Fibroblast of skin of scalp (primary cell): ENCODE measurements at regions not wholly inside any gene's neighbourhood (a gene's known extent, or its start where the extent isn't known, plus 50 kb on each side); places are given as distances from the start of the nearest gene placed in this dataset.

Experiments used
- DNase-seq: peaks from one replicate; pipeline ENCODE4 v3.0.0-alpha.2; 2013

GRCh38 chr5:39877479-39877878 is 452.7 kb upstream of the DAB2 start:
- no peak for DNase-seq

GRCh38 chr5:39876146-39876545 is 451.4 kb upstream of the DAB2 start:
- DNase-seq: no peak

DNA sequence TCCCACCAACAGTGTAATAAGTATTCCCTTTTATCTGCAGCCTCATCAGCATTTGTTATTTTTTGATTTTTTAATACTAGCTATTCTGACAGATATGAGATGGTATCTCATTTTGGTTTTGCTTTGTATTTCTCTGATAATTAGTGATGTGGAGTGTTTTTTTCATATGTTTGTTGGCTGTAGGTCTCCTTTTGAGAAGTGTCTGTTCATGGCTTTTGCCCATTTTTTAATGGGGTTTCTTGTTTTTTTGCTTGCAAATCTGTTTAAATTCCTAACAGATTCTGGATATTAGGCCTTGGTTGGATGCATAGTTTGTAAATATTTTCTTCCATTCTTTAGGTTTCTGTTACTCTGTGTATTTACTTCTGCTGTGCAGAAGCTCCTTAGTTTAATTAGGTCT is 445.4 kb upstream of the DAB2 start:
- no peak for DNase-seq

DNA sequence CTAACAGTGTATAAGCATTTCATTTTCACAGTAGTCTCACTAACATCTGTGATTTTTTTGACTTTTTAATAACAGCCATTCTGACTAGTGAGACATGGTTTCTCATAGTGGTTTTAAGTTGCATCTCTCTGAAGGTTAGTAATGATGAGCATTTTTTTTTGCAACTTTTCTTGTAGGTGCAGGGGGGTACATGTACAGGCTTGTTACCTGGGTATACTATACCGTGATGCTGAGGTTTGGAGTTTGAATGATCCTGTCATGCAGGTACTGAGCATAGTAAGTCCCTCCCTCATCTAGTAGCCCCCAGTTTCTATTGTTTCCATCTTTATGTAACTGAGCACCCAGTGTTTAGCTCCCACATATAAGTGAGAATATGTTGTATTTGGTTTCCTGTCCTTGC is 444.6 kb upstream of the DAB2 start:
- DNase-seq: no peak

- no peak for DNase-seq
Measured at GRCh38 chr5:39867923-39868322, 443.1 kb upstream of the DAB2 start.

GRCh38 chr5:39863926-39864552 is 439.3 kb upstream of the DAB2 start:
- DNase-seq: no peak

DNA sequence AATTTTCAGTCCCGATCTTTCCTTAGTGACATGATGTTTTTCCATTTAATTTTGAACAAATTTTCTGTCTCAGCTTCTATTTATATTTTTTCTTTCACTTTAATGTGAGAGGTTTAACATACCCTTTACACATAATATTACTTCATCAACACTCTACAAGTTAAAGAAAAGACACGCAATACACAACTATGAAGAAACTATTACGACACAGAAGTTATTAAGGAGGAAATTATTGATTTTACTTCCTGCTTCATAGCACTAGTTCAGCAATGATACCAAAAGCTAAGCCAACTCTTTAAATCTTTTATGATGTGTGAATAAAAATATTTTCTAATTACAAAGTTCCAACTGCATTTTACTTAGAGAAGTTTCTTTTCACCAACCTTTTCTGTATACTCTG is 432.3 kb upstream of the DAB2 start:
- DNase-seq: no peak

- DNase-seq: no peak
Measured at GRCh38 chr5:39854771-39855410, 430.1 kb upstream of the DAB2 start.

DNA sequence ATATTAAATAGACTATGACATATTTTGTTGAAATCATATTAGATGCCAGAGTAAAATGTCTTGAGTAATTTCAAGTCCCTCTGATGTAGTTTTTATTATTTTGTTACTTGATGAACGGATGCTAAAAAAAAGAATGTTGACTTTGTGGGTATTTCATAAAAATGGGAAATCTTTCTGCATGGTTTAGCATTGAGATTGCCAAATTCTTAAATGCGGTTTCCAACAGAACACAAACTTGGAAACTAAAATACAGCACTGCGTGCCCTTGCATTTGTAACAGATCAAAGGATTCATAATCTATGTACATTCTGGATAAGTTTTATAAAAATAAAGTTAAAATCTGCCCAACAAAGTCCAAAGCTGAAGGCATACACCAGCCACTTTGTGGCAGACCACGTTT is 425.5 kb upstream of the DAB2 start:
- no peak for DNase-seq

DNA sequence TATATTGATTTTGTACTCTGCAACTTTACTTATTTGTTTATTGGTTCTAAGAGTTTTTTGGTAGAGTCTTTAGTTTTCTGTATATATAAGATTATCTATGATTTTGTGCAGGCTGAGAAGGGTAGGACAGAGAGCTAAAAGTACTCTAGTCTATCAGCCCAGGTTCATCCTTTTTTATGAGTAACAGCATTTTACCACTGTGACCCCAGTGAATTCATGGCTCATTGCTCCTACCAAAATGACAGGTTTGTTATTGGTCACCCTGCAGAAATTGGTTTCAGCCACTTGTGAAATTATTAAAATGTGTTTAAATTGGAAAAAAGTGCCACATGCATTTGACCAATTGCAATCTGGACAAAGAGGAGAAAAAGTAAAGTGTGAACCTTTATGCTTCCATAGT is 421.4 kb upstream of the DAB2 start:
- no peak for DNase-seq

DNA sequence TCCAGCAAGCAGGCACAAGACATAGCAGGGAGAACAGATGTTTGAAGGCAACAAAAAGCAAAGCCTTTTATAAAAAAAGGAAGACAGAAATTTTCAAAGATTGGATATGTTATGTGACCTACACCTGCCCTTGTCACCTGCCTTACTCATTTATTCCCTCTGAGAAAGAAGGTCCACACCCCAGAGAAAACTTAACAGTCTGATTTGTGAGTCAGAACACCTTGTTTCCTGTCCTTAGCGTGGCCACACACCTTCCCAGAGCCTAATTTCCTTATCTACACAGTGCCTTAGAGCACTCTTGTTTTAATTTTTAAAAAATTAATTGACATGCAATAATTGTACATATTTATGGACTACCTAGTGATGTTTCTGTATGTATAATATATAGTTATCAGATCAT is 419.0 kb upstream of the DAB2 start:
- no peak for DNase-seq

- no peak for DNase-seq
Measured at GRCh38 chr5:39835371-39835770, 410.6 kb upstream of the DAB2 start.

DNA sequence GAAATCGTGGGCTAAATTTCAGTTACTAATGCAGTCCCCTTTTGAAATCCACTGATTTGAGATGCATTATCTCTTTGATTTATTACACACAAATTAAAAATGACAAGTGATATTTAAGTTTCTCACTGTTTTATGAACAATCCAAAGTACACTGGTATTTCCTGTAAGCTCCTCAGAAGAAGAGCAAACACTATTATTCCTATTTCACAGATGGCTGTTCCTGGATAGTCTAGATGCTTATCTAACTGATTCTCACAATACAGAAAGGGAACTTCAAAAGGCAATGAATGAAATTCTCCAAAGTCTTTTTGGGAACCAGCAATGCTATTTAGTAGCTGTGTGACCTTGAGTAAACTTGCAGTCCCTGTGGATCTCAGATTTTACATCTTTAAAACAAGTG is 404.7 kb upstream of the DAB2 start:
- DNase-seq: no peak

- DNase-seq: no peak
Measured at GRCh38 chr5:39826051-39826450, 401.3 kb upstream of the DAB2 start.

DNA sequence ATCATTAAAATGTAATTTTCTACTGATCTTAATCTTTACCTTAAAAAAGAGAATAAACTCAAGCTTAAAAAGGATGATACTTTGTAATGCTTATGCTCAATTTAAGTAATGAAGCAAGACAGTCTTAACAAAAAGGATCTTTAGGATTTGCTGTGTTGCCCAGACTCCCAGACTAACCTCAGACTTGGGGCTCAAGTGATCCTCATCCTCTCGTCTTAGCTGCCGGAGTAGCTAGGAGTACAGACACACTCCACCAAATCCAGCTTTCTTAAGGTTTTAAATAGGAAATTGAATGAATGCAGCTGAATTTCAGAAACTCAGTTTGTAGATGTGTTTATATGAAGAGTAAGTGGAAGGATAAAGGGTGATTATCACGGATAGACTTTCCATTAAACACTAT is 400.5 kb upstream of the DAB2 start:
- no peak for DNase-seq

GRCh38 chr5:39822020-39822419 is 397.2 kb upstream of the DAB2 start:
- peak; percentile 63 for DNase-seq

GRCh38 chr5:39816866-39817265 is 392.1 kb upstream of the DAB2 start:
- DNase-seq: no peak

DNA sequence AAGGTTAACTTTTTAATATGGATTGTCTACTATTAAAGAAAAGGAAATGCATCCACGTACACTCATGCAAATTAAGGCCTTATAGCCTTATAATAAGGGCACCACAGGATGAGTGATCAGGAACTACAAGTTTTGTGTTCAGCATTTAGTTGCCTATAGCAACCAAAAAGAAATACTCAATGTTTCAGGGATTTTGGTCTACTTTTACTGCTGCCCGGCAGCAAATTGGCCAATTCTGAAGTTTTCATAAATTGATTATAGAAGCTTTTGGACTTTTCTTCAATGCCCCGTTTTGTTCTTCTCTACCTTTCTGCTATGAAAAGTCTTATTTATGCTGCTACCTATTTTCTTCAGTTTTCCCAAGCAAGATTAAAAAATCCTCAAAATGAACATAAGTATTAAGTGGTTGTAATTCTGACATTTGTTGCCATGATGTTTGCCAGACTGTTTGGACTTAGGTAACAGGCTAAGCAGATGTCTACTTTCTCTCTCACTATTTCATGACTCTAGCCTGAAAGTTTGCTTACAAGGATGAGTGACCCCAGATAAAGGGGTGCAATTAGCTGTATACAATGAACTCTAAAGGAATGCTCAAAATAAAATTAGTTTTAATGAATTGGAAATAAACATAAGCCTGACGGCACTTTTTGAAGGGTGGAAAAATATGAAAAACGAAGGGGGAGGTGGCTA is 391.5 kb upstream of the DAB2 start:
- DNase-seq: no peak

GRCh38 chr5:39815711-39816110 is 390.9 kb upstream of the DAB2 start:
- no peak for DNase-seq

- DNase-seq: no peak
Measured at GRCh38 chr5:39811381-39811780, 386.6 kb upstream of the DAB2 start.

GRCh38 chr5:39808656-39809055 is 383.9 kb upstream of the DAB2 start:
- peak; percentile 51 for DNase-seq

DNA sequence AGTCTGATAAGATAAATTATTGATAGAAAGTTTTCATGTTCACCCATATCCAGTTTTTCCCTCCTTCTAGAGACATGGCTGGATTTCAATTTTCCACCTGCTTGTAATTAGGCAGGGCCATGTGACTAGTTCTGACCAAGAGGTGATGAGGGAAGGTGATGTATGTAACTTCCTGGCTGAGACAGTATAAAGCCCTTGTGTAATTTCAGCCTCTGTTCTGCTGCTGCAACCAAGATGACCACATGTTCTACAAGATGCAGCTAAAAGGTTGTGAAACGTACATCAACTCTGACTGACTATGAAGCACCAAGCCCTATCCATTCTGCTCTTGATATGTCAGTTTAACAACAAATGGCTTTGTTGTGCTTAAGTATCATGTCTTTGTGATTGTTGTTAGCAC is 376.5 kb upstream of the DAB2 start:
- no peak for DNase-seq

- no peak for DNase-seq
Measured at GRCh38 chr5:39800042-39800601, 375.3 kb upstream of the DAB2 start.

DNA sequence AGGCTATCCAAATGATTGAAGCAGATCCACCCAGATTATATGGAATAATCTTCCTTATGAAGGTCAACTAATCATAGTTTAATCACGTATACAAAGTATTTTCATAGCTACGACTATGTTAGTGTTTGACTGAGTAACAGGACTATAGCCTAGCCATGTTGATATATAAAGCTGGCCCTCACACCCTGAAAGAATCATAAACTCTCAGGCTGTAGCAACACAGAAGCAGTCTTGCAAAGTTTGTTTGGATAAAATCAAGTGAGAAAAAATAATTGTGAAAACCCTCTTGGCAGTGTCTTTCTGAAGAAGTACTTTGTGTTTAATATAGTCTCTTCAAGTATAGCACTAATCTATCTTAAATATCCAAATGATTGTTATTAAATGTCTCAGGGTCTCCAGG is 374.5 kb upstream of the DAB2 start:
- no peak for DNase-seq
